H1 (cell line): ENCODE measurements at regions not wholly inside any gene's neighbourhood (a gene's known extent, or its start where the extent isn't known, plus 50 kb on each side); places are given as distances from the start of the nearest gene placed in this dataset.

Experiments used
- CEBPB ChIP-seq: IDR thresholded peaks from 2 replicates; pipeline ENCODE4 v1.6.1; 2012; ENCODE audit warnings: low read depth, low read length
- CTCF ChIP-seq, 3 experiments: IDR thresholded peaks; 1 replicate in 2 of 3; 2 replicates in 1 of 3; pipeline versions ENCODE4 v1.5.1 to v1.6.1; 2011; ENCODE audit warnings: low read length in 3 of 3, mild to moderate bottlenecking in 3 of 3, inconsistent platforms in 2 of 3, low read depth in 1 of 3, moderate library complexity in 1 of 3; ENCODE audit not compliant: insufficient read depth in 1 of 3; ENCODE audit errors: control extremely low read depth in 1 of 3
- JUND ChIP-seq: IDR thresholded peaks from 2 replicates; pipeline ENCODE4 v1.6.1; 2011; ENCODE audit warnings: mild to moderate bottlenecking, improper control_type of control experiment, low read length
- POLR2AphosphoS5 ChIP-seq: IDR thresholded peaks from 2 replicates; pipeline ENCODE4 v1.6.1; 2011; ENCODE audit warnings: low read depth, low read length
- TF ChIP-seq, protein P1 (sequence below): IDR thresholded peaks from 2 replicates; pipeline ENCODE4 v1.6.1; 2012; ENCODE audit warnings: low read length, inconsistent platforms

DNA sequence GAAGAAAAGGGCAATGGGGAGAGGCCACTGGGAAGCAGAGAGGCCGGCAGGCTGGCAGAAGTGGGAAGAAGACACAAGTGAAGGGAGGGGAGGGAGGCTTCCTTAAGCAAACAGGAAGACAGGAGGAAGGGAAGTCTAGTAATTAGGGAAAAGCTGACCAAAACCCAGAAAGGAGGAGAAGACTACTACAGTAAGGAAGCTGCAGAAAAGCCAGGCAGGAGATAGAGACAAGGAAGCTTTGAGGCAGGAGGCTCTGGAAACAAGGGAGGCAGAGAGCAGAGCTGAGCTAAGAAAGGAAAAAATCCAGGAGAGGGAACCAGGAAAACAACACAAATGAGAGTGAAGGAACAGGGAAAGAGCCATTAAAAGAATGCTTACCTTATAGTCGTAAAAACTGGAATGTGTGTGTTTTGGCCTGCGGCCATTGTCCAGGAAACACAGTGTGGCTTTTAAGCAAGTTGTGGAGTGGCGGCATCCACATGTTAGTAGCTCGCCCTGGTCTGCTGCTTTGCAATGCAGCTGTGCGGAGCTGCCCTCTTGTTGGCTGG is 317.1 kb upstream of the CLINT1 start:
- TF ChIP-seq, protein P1, sequence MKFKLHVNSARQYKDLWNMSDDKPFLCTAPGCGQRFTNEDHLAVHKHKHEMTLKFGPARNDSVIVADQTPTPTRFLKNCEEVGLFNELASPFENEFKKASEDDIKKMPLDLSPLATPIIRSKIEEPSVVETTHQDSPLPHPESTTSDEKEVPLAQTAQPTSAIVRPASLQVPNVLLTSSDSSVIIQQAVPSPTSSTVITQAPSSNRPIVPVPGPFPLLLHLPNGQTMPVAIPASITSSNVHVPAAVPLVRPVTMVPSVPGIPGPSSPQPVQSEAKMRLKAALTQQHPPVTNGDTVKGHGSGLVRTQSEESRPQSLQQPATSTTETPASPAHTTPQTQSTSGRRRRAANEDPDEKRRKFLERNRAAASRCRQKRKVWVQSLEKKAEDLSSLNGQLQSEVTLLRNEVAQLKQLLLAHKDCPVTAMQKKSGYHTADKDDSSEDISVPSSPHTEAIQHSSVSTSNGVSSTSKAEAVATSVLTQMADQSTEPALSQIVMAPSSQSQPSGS = no peak
- TF ChIP-seq POLR2AphosphoS5 (no peak), CEBPB (no peak), CTCF (IDR thresholded peaks at IDR 0.05; ENCODE audit: control extremely low read depth in 1 of 3, insufficient read depth in 1 of 3, low read depth in 1 of 3, low read length in 3 of 3) (no peak), JUND (no peak)
